Superior temporal gyrus (tissue), 1 donor: ENCODE measurements at regions not wholly inside any gene's neighbourhood (a gene's known extent, or its start where the extent isn't known, plus 50 kb on each side); places are given as distances from the start of the nearest gene placed in this dataset.
"Not testable (repeated sequence)": the region's sequence is repeated elsewhere in the genome, so short reads cannot be mapped to it uniquely, and the experiment has no call there.

Experiments used
- DNase-seq: peaks from one replicate; pipeline ENCODE4 v3.0.0-alpha.2; 2016; ENCODE audit errors: extremely low spot score

GRCh38 chr11:110514967-110515366, 85.2 kb downstream of the FDX1 start:
- DNase-seq = no peak

- DNase-seq = not testable (repeated sequence)
Observed at GRCh38 chr11:110517381-110517780, 87.6 kb downstream of the FDX1 start.

- no peak for DNase-seq
Observed at GRCh38 chr11:110518809-110519514, 89.2 kb downstream of the FDX1 start.

DNA sequence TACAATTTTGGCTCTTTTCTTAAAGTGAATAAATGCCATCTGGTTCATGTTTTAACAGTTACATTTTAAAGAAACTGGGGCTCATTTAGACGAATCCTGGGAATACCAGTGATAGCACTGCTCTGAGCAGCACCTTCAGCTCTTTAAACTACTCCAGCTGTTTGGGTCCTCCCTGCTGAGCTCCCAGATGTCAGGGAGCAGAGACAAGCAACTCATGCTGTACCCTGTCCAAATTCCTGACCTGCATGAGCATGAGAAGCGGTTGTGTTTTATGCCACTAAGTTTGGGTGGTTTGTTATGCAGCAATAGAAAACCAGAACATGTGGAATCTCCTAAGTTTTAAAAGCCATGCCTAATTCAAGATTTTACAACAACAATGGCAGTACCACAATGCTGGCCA, 90.0 kb downstream of the FDX1 start:
- no peak for DNase-seq

DNA sequence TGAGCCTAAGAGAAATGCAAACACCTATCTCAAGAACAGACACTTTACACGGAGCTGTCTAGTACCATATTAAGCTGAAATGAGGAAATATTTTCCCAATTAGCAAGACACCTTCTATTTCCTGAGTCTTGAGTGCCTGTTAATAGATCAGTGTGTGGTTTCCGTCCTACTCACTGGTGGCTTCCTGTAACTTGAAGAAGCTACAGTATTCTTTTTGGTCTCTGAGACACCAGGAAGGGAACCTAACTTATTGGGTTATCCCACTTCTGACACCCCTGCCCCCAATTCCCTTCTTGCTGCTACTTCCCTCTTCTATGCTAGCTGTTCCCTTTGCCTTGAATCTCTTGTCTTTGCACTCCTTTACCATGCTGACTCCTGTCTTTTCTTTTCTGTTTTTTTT, 92.7 kb downstream of the FDX1 start:
- DNase-seq = no peak

DNA sequence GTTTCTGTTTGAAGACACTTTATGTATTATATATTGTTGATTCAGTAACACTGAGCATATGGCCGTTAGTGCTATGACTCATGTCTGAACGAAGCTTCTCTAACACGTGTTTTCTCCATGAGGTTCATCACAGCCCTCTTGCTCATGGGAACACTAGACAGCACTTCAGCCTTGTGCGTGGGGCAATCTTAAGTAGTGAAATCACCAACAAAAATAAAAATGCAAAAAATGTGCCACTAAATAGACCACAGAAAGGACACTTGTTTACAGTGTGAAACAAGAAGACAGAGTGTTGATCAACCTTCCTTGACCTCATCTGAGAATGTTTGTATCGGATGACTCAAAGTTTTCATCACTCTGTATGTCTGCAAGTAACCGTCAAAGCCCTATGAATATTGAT, 94.5 kb downstream of the FDX1 start:
- no peak for DNase-seq

DNA sequence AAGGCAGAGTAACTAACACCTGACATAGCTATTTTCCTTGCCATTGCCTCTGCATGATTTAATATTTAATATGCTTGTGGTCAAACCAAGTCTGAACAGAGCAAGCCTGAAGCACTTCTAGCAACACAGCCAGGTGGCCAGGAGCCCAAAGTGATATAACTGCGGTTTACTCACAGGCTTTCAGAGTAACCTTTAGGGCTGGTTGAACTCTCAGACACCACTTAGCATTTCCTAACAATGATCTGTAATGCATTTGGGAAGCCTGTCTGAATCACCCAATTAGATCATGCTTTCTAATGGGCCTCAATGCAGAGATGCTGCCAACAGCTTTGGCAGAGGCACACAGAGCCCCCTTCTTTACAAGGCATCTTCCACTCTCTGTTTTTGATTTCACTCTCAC, 96.1 kb downstream of the FDX1 start:
- peak; percentile 8 for DNase-seq

- DNase-seq = no peak
Observed at GRCh38 chr11:110526323-110526722, 96.6 kb downstream of the FDX1 start.
